ENCODE measurements at regions not wholly inside any gene's neighbourhood (a gene's known extent, or its start where the extent isn't known, plus 50 kb on each side); places are given as distances from the start of the nearest gene placed in this dataset.
"Not testable (repeated sequence)": the region's sequence is repeated elsewhere in the genome, so short reads cannot be mapped to it uniquely, and the experiment has no call there.

DNA sequence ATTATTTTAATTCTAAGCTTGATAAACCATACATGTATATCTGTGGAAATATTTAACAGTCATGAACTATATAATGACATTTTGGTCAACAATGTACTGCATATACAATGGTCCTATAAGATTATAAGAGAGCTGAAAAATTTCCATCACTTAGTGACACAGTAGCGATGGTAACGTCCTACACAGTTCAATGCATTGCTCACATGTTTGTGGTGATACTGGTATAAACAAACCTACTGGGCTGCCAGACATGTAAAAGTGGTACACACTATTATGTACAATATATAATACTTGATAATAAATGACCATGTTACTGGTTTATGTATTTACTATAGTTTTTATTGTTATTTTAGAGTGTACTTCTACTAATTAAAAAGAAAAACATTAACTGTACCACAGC, 841.9 kb downstream of the LTN1 start:
- DNase-seq = no peak

DNA sequence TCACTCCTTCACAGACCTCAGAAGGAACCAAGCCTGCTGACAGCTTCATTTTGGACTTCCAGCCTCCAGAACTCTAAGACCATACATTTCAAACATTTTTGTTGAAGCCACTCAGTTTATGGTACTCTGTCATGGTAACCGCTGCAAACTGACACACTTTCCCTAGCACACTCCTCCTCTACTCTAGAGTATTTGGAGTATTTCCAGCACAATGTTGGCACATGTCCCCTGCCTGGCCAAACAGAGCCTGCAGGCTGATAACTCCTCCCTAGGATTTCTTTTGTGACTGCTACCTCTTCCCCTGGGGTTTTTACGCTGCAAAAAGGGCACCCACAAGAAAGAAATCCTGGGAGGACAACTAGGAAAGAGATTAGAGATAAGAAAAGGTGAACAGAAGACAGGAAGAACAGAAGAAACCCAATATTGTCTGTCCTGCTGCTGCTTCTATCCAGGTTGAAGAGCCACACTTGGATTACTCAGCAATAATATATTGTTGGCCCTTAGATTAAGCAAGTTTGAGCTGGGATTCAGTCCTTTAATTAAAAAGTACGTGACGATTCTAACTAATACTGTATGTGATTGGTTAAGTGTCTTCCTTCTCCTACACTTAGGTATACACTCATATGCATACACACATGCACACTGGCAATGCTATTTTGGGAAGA, 844.1 kb downstream of the LTN1 start:
- DNase-seq = no peak

DNA sequence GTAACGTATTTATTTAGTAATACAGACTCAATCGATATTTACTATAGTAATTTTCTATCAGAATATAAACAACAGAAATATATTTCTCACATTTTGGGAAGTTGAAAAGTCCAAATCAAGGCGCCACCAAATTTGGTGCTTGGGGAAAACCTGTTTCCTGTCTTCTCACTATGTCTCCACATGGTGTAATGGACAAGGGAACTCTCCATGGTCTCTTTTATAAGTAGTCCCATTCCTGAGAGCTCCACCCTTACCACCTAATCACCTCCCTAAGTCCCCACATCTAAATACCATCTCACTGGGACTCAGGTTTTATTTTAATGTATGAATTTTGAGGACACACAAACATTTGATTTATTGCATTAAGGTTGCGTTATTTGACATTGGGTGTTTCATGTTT, 848.0 kb downstream of the LTN1 start:
- DNase-seq = no peak

DNA sequence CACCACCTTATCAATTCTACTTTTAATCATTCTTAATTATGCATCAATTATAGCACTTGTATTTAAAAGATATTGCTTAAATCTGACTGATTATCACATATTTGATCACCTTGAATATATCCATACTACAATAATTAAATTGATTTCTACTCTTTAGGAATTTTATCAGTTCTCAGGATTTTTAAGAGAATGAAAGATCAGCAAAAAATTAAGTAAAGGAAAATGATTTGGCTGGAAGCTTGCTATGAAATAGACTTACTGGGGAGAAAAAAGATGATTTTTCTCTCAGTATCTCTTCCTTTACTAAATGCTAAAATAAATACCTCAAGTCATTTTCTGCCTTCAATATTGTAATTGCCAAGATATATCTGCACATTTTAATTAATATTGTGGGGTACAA, 848.6 kb downstream of the LTN1 start:
- DNase-seq = no peak

DNA sequence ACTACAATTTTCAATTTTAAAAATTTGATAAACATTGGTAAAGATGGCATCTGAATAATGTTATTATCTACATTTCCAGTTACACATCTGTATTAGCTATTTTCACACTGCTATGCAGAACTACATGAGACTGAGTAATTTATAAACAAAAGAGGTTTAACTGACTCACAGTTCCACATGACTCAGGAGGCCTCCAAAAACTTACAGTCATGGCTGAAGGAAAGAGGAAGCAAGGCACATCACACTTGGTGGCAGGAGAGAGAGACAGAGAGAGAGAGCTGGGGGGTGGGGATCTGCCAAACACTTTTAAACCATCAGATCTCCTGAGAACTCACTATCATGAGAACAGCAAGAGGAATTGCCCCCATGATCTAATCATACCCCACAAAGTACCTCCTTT, 850.0 kb downstream of the LTN1 start:
- no peak for DNase-seq

DNA sequence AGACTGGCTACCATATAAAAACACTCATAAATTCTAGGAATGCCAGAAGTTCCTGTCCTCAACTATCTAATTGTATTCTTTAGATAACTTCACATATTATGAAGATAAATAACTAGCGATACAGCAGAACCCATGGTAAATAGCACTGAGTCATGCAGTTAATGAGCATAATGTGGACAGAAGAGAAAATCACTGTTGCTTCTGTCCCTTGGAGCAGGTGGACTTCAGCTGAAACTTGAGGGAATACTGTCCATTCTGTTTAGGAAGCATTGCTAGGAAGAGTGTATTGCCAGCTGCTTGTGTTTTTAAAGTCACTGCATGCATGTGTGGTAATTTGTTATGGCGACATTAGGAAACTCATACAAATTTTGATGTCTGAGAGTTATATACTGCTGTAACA, 854.4 kb downstream of the LTN1 start:
- no peak for DNase-seq

DNA sequence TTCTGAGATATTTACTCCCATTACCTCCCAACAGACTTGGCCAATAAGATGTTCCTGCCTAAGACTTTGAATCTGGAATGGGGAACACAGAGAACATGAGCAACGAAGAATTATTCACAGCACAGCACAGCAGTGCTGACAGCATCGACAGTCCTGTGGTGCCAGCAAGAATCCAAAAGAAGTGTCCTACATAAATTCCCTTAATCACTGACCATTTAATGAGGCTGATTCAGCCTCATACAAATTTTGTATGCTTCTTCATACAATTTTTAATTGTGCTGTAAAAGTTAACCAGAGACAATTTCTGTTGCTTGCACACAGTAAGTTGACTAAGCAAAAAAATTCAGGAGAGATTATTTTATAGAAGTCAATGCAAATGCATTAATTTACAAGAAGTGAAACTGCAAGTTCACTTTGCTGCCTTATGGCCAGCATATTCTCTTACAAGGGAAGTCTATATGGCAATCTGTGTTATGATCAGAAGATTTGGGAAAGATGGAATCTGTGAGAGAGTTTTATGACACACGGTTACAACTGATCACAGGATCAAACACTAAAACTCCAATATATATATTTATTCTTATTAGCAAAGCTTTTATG, 855.9 kb downstream of the LTN1 start:
- no peak for DNase-seq

DNA sequence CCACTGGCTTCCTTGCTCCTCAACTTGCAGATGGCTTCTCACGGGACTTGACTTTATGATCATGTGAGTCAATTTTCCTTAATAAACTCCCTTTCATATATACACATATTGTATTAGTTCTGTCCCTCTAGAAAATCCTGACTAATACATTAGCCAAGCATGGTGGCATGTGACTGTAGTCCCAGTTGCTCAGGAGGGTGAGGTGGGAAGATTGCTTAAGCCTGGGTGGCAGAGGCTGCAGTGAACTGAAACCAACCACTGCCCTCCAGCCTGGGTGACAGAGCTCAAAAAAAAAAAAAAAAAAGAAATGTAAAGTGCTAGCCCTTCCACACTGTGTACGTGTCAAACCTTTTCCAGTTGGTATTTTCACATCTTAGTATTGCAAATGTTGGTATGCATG, 857.0 kb downstream of the LTN1 start:
- no peak for DNase-seq

DNA sequence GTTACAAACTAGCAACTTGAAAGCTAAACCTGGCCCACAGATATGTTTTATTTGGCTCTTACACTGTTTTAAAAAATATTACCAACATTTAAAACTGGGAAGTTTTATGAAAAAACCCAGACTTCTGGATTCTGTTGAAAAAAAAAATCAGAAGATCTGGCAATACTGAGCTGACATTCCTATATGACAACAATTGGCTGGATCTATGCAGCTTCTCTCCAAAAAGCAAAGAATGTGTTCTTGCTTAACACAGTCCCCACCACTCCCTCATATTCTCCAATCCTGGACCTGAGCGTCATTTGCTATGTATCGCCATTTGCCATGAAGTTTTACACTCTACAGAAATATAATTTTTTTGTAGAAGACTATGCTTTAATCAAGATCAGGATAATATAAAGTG, 859.6 kb downstream of the LTN1 start:
- no peak for DNase-seq

DNA sequence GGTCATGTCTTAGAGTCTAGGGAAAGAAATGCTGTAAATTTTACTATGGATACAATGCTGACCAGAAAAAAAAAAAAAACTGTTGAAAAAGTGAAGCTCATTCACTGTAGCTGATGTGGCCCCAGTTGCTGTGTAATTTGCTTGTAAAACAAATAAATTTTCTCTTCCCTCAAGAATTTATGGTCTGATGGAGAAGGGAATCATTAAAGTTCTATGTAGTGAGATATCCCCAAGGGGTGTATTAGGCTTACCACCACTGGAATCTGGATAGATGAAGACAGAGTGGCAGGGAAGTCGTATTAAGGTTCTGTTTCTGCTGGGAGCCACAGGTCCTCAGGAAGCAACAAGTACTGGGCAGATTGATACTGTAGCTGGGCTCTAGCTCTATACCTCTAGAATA, 860.0 kb downstream of the LTN1 start:
- no peak for DNase-seq

DNA sequence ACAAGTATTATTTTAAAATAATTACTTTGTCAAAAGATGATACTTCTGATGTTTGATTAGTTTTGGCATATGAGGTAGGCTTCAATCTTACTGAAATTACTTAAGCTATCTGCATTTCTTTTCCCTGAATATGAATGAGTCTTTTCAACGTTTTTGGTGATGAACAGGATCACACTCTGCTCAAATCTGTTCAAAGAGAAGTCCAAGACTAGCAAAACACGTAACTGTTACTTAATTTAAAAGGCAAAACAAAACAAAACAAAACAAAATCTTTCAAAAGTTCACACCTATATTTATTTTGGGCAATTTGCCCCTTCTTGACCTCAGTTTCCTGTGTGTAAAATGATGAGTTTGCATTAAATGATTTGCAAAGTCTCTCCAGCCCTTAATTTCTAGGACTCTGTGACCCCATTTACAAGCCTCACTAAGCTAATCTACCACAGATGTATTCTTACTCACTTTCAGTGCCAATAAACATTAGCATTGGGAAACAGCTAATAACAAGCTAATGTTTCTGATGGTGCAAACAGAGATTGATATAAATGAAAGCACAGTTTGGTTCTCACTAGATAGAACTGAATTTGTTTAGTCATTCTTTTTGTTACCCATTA, 865.4 kb downstream of the LTN1 start:
- DNase-seq = no peak

DNA sequence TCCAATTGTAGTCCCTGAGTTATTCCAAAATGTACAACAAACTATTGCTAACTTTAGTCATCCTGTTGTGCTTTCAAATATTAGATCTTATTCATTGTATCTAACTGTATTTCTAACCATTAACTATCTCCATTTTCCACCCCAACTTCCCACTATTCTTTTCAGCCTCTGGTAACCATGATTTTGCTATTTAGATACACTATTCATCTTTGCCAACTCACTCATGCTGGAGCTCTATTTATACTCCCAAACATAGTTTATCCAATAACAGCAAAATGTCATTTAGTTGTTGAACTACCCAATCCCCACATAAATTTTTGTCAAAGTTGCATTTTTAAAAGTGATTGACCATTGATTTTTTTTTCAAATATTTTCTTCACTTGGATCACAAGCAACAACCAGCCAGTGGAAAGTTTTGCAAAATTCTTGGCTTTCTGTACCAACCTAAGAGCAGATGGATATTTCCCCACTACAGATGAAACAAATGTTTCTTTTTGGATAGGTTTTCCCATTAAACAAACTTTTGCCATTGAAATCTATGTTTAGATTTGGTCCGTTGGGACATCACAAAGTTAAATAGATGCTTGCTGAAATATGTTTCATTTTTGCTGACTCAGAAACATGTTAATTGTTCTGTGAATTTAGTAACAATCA, 866.0 kb downstream of the LTN1 start:
- DNase-seq = no peak

DNA sequence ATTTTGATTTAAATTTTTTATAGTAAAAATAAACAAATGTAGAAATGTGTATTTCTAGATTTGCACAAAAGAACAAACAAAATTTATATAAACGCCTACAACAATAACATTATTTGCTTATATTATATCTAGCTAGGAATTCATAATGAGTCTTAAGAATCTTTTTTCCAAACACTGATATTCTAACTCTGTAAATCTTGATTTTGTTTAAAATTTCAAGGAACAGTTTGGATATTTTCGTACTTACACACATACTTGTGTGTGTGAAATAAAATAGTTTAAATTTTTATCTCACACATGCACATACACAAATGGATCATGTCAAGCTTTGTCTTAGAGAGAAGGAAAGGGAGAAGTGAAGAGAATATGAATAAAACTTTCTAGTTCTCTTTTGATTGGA, 868.1 kb downstream of the LTN1 start:
- no peak for DNase-seq

DNA sequence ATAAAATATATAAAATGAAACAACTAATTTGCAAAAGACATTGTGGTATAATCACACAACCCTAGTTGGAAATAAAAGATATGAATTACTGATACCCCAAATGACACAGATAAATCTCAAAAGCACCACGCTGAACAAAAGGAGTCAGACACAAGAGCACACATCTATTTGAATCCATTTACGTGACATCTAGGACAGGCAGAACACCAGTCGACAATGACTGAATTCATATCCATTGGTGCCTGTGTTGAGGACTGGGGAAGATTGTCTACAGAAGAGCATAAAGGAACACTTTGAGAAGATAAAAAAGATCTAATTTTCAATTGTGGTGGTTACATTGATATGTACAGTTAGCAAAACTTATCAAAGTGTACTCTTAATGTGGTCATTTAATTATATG, 874.1 kb downstream of the LTN1 start:
- no peak for DNase-seq

DNA sequence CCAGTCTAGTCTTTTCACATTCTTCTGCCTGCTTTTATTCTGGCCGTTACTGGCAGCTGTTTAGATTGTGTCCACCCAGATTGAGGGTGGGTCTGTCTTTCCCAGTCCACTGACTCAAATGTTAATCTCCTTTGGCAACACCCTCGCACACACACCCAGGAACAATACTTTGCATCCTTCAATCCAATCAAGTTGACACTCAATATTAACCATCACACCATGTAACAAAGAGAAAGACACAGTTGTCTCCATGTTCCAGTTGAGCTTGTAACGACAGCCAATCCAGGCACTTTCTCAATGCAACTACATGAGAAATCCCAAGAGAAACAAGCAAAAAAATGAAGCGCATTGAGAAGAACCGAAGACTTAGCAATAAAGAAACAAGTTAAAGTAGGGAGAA, 877.7 kb downstream of the LTN1 start:
- not testable (repeated sequence) for DNase-seq

DNA sequence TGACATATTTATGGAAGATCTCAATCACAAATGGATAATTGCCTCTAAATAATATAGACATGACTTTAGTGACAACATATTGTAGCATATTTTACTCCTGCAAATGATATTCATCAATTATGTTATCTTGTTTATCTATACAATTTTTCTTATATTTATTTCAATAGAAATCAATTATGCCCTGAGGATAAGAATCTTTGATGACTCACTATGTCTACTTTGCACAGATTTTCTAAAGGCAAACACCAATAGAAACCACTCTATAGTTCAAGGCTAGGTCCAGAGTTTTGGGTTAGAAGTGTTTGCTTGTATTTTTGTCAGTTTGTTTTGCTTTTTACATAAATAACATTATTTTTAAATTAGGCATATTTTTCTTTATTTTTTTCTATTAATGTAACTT, 879.0 kb downstream of the LTN1 start:
- no peak for DNase-seq

DNA sequence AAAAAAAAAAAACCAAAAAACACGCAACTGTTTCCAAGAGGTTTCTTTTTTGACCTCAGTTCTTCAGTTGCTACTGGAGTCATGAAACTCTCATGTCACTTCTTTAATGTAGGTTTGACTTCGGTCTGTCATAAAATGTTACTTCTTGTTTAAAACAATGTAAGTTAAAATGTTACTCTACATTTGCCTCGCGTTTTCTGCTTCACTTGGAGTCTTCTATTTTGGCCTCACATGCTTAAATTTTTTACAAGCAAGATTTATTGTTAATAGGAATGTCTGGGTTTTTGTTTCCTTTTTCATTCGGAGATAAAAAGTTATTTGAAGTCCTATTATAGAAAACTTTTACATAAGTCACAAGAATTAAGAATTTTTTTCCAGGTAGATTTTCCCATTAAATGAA, 880.2 kb downstream of the LTN1 start:
- DNase-seq = no peak

DNA sequence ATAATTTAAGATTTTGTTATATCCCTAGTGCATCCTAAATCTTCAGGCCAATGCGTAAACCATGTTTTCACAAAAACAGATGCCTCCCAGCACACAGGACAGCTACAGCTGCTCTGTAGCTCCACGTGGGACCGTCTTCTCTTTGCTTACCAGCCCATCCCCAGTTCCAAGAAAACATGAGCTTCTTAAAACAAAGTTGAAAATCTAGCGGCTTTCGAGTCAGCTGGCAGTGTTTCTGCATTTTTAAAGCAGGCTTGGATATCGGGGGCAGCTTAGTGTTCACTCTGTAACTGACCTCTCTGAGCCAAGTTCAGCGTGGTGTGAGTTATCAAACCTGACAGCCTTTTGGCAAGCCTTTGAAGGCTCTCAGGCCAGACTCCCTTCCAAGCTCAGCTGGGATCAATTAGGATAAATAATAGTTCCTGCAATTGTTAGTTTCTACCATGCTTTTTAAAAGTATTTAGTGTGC, 881.5 kb downstream of the LTN1 start:
- DNase-seq = no peak

DNA sequence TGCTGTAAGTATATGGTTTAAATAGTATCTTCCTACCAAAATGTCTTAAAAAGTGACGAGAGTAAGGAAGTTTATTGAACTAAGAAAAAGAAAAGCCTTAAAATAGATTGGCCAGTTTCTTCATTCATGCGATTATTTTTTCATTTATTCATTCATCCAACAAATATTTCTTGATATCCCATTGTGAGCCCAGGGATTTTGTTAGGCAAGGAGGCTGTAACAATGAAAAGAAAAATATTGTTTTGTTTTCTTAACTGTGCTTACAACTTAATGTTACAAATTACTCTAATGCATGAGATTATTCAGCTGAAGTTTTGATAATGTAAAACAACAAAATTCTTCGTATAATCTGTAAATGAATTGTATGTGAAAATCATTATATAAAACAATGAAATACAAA, 882.0 kb downstream of the LTN1 start:
- no peak for DNase-seq

DNA sequence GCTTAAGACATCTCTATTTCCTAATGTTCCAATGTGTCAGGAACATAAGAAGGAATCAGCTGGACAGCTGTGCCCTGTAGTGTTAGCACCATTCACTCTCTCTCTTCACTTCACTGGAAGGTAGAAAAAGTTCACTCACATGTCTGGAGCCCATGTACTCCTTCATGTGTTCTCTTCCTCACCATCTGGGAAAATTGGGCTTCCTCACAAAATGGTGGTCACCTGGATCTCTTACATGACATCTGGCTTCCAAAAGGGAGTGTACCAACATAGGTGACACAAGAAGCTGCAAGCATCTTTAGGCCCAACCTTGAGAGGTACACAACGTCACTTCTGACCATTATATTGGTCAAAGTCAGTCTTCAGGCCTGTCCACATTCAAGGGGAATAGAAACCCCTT, 882.6 kb downstream of the LTN1 start:
- DNase-seq = no peak

DNA sequence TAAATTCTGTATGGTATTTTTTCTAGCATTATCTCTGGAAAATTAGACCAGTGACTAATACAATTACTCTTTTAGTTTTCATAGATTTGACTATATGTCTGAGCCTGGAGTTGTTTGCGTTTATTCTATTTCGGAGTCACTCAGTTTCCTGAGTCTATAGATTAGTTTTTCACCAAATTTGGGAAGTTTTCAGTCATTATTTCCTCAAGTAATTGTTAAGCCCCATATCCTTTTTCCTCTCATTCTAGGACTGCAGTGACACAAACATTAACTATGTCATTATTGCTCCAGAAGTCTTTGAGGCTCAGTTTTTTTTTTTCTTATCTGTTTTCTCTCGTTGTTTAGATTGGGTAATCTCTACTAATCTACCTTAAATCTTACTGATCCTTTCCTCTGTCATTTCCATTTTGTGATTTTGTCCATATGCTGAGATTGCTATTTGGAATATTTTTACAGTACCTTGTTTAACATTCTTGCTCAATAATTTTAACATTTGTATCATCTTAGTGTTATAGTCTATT, 886.2 kb downstream of the LTN1 start:
- DNase-seq = no peak

DNA sequence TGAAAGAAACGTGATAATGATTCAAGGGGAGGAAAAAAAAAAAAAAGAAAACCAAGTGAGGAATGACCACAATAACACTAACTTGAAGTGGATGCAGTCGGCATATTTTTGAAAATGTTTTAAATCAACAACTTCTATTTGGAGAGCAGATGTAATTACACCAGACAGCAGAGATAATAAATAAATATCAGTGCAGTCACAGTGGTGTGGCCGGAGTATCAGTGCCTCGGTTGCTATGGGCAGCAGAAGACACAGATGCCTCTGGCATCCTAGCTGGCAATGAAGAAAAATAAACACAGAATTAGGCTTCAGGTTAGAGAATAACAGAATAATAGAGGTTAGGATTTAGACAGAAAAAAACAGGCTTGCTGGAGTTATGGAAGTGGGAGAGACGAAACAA, 888.3 kb downstream of the LTN1 start:
- DNase-seq = no peak

DNA sequence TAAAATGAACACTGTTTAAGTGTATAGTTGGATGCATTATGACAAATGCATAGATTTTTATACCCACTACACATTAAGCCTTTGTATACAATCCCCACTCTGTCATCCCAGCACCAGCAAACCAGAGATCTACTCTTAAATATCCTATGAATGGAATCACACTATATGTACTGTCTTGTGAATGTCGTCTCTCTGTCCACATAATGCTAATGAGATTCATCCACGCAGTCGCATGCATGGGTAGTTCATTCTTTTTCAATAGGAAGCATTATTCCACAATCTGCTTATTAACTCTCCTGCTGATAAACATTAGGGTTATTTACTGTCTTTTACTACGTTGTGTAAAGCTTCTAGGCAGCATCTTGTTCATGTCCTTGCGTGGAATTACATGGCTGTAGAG, 892.3 kb downstream of the LTN1 start:
- DNase-seq = no peak
